Uterus (tissue), 2 donors: ENCODE measurements at regions not wholly inside any gene's neighbourhood (a gene's known extent, or its start where the extent isn't known, plus 50 kb on each side); places are given as distances from the start of the nearest gene placed in this dataset.

Experiments
- CTCF ChIP-seq, 4 experiments: fragments of 200-600 bp in 2 of 4; fragments of 450-650 bp in 2 of 4; sonication (generic) in 2 of 4; IDR thresholded peaks; one replicate each; pipeline ENCODE4 v1.5.1; 2016 to 2019; ENCODE audit warnings: antibody characterized with exemption in 4 of 4, mild to moderate bottlenecking in 2 of 4, moderate library complexity in 1 of 4
- POLR2A ChIP-seq, 2 donors: fragments of 450-650 bp; IDR thresholded peaks; one replicate each; pipeline ENCODE4 v1.6.1; 2016; ENCODE audit warnings: antibody characterized with exemption in 2 of 2, mild to moderate bottlenecking in 1 of 2, moderate library complexity in 1 of 2

GRCh38 chr18:1811282-1811681 is 760.0 kb downstream of the METTL4 start:
- no peak for TF ChIP-seq POLR2A (IDR thresholded peaks at IDR 0.05)
- TF ChIP-seq CTCF (IDR thresholded peaks at IDR 0.05), result no peak
